ENCODE measurements at regions not wholly inside any gene's neighbourhood (a gene's known extent, or its start where the extent isn't known, plus 50 kb on each side); places are given as distances from the start of the nearest gene placed in this dataset.

GRCh38 chr15:62257996-62258521 is 93.0 kb upstream of the C2CD4B start:
- 93 to 95% (median 94%) methylated on average over 5 of the region's 5 CpGs for WGBS, 4 donors
- H3K27ac ChIP-seq: no peak overlapping the region
- intact Hi-C loops (cut with DNase I): loop anchor here in 5 of 10 donors (10.0 kb wide), 5 partner anchors 93 to 393 kb away; partner anchors contain the start of gene C2CD4B (in 1 of the 5)

GRCh38 chr15:62262305-62262941 is 97.3 kb upstream of the C2CD4B start:
- intact Hi-C loops (cut with DNase I): no loop called here
- no peak overlapping the region for H3K27ac ChIP-seq
- WGBS, 4 donors: 88 to 92% (median 90%) methylated on average over 7 of the region's 7 CpGs
- TF ChIP-seq POLR2A (IDR thresholded peaks at IDR 0.05) (no peak), CTCF (IDR thresholded peaks at IDR 0.05) (no peak)
- no peak for ATAC-seq
- no peak for DNase-seq
- no peaks in the 10 kb centered on the region for H3K36me3 ChIP-seq
- no peaks in the 10 kb centered on the region for H3K4me1 ChIP-seq
- no peaks in the 10 kb centered on the region for H3K27me3 ChIP-seq
- H3K9me3 ChIP-seq: peaks cover 0 to 36% (median 25%) of the 10 kb centered on the region in 12 donors
- no peak overlapping the region for H3K4me3 ChIP-seq

More at GRCh38 chr15:62257996-62258521, 93.0 kb upstream of the C2CD4B start:
- DNase-seq: no peak
- peaks cover 0 to 26% (median 20%) of the 10 kb centered on the region in 12 donors for H3K9me3 ChIP-seq
- H3K4me1 ChIP-seq: no peaks in the 10 kb centered on the region
- ATAC-seq: no peak
- no peaks in the 10 kb centered on the region for H3K27me3 ChIP-seq
- H3K4me3 ChIP-seq: no peak overlapping the region
- H3K36me3 ChIP-seq: no peaks in the 10 kb centered on the region
- TF ChIP-seq POLR2A (IDR thresholded peaks at IDR 0.05): no peak
- TF ChIP-seq CTCF (IDR thresholded peaks at IDR 0.05): no peak

GRCh38 chr15:62264196-62264595 is 99.1 kb upstream of the C2CD4B start:
- no peak overlapping the region for H3K27ac ChIP-seq
- H3K4me1 ChIP-seq: no peaks in the 10 kb centered on the region
- H3K9me3 ChIP-seq: peaks cover 0 to 52% (median 38%) of the 10 kb centered on the region in 12 donors
- H3K27me3 ChIP-seq: no peaks in the 10 kb centered on the region
- no peaks in the 10 kb centered on the region for H3K36me3 ChIP-seq
- no peak overlapping the region for H3K4me3 ChIP-seq
- DNase-seq: no peak
- intact Hi-C loops (cut with DNase I): no loop called here
- TF ChIP-seq POLR2A (IDR thresholded peaks at IDR 0.05): no peak
- no peak for TF ChIP-seq CTCF (IDR thresholded peaks at IDR 0.05)
- ATAC-seq: no peak

- no peak for ATAC-seq
- intact Hi-C loops (cut with DNase I): no loop called here
Observed at GRCh38 chr15:62269504-62269903, 104.4 kb upstream of the C2CD4B start.

More at GRCh38 chr15:62269504-62269903, 104.4 kb upstream of the C2CD4B start:
- Histone ChIP-seq H3K27ac (no peak overlapping the region), H3K27me3 (no peaks in the 10 kb centered on the region), H3K36me3 (no peaks in the 10 kb centered on the region), H3K9me3 (peaks cover 0 to 47% (median 30%) of the 10 kb centered on the region in 12 donors), H3K4me1 (no peaks in the 10 kb centered on the region), H3K4me3 (no peak overlapping the region)
- no peak for TF ChIP-seq CTCF (IDR thresholded peaks at IDR 0.05)
- no peak for TF ChIP-seq POLR2A (IDR thresholded peaks at IDR 0.05)
- DNase-seq: no peak
- 88 to 92% (median 89%) methylated on average over 5 of the region's 5 CpGs for WGBS, 4 donors

Measured in heart left ventricle (tissue), 16 donors.